Bronchial epithelial cell (primary cell): ENCODE measurements at regions not wholly inside any gene's neighbourhood (a gene's known extent, or its start where the extent isn't known, plus 50 kb on each side); places are given as distances from the start of the nearest gene placed in this dataset.

Experiments
- DNase-seq: peaks from one replicate; pipeline ENCODE4 v3.0.0-alpha.2; 2010; ENCODE audit warnings: low read depth
- FAIRE-seq: peaks from 2 replicates; lab custom pipeline; 2011; peaks lifted over from hg19 to GRCh38; lab: Jason Lieb, UNC
- H3K27me3 ChIP-seq: 2 replicates; pipeline ENCODE4 v1.5.1; 2011; ENCODE audit warnings: low read length; ENCODE audit not compliant: control insufficient read depth, insufficient read depth
- H3K36me3 ChIP-seq: 2 replicates; pipeline ENCODE4 v1.5.1; 2011; ENCODE audit warnings: low read length; ENCODE audit not compliant: control insufficient read depth, insufficient read depth
- H3K4me3 ChIP-seq: 2 replicates; pipeline ENCODE4 v1.5.1; 2011; ENCODE audit warnings: mild to moderate bottlenecking, low read depth, low read length, control low read depth
- CTCF ChIP-seq: IDR thresholded peaks from 2 replicates; pipeline ENCODE4 v1.5.1; 2011; ENCODE audit warnings: mild to moderate bottlenecking, moderate library complexity, low read length, control low read depth, inconsistent platforms; ENCODE audit not compliant: insufficient read depth, severe bottlenecking

DNA sequence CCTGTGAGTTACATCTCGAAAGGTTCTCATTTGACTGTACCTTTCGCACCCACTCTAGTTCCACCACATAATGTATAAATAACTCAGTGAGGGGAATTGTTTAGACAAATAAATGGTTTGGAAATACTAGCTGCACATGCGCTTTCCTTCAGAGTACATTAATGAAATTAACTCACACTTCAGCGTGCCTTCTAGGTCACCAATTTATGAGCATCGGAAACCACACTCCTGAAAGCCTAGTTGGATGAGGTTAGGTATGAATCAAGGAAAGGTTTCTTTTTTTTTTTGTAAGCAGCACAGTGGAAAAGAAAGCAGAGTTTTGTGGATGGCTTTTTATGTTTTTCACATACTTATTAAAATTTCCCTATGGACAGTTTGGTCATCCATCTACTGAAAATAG, 247.8 kb upstream of the TCF21 start:
- Histone ChIP-seq H3K4me3 (no peak overlapping the region), H3K27me3 (no peaks in the 10 kb centered on the region), H3K36me3 (no peaks in the 10 kb centered on the region)
- DNase-seq, result no peak
- FAIRE-seq, result no peak
- TF ChIP-seq CTCF, result no peak

- DNase-seq (no peak), FAIRE-seq (no peak)
- no peak for TF ChIP-seq CTCF
- Histone ChIP-seq H3K36me3 (no peaks in the 10 kb centered on the region), H3K4me3 (no peak overlapping the region), H3K27me3 (no peaks in the 10 kb centered on the region)
Measured at GRCh38 chr6:133644548-133644891, 244.4 kb upstream of the TCF21 start.

GRCh38 chr6:133644892-133645619, 243.9 kb upstream of the TCF21 start:
- H3K27me3 ChIP-seq, result no peaks in the 10 kb centered on the region
- H3K36me3 ChIP-seq, result no peaks in the 10 kb centered on the region
- TF ChIP-seq CTCF, result no peak
- FAIRE-seq (no peak), DNase-seq (no peak)
- H3K4me3 ChIP-seq, result no peak overlapping the region

DNA sequence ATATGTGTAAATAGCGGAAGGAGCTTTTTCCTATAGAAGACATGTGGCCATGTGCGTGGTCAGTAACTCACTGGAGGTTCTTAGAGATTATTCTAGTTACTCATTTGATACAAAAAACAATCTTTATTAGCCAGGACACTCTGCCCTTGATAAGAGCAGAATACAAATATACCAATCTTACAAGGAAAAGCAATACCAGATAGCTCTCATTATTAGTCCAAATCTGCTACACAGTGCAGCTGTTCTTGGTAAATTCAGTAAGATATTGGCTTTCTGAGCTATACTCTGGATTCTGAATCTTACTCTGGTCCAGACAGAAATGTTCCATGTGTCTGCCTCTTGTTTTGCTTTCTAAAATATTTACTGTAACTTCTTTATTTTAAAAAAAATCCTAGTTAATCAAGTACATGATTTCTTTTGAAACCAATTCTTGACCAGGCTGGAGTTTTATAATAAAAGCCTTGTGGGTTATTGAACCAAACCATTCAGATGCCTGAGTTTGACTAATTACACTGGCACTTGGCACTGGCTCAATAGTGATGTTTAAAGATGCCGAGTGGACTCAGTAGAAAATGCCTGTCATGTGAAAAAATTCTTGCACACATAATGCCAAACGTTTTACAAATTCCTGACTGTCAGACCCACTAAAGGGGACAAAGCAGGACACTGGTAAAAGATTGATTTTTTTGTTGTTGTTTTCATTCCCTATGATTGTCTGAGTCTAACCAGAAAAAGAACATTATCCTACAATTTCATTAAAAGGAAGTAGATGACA, 242.8 kb upstream of the TCF21 start:
- no peaks in the 10 kb centered on the region for H3K27me3 ChIP-seq
- FAIRE-seq, result no peak
- TF ChIP-seq CTCF, result no peak
- H3K36me3 ChIP-seq, result no peaks in the 10 kb centered on the region
- peak; percentile 53 for DNase-seq
- H3K4me3 ChIP-seq, result no peak overlapping the region

GRCh38 chr6:133648581-133648980, 240.3 kb upstream of the TCF21 start:
- DNase-seq (no peak), FAIRE-seq (no peak)

More at GRCh38 chr6:133648581-133648980, 240.3 kb upstream of the TCF21 start:
- H3K36me3 ChIP-seq, result no peaks in the 10 kb centered on the region
- TF ChIP-seq CTCF, result no peak
- no peak overlapping the region for H3K4me3 ChIP-seq
- no peaks in the 10 kb centered on the region for H3K27me3 ChIP-seq
